ENCODE measurements at regions not wholly inside any gene's neighbourhood (a gene's known extent, or its start where the extent isn't known, plus 50 kb on each side); places are given as distances from the start of the nearest gene placed in this dataset.

GRCh38 chr4:182141061-182141460 is 102.1 kb upstream of the TENM3 start:
- TF ChIP-seq CTCF (IDR thresholded peaks at IDR 0.05) (no peak), POLR2A (IDR thresholded peaks at IDR 0.05) (no peak)
